Esophagus squamous epithelium (tissue), 5 donors: ENCODE measurements at regions not wholly inside any gene's neighbourhood (a gene's known extent, or its start where the extent isn't known, plus 50 kb on each side); places are given as distances from the start of the nearest gene placed in this dataset.

ENCODE experiments used
- DNase-seq: peaks from one replicate; lab custom pipeline; 2025; lab: John Stamatoyannopoulos, UW
- H3K27ac ChIP-seq, 4 donors: fragments of 200-600 bp; sonication (generic); one replicate each; pipeline ENCODE4 v1.5.1; 2016 to 2019; ENCODE audit warnings: mild to moderate bottlenecking in 1 of 4
- H3K27me3 ChIP-seq, 4 donors: fragments of 200-600 bp; sonication (generic); 1 replicate in 3 of 4; 2 replicates in 1 of 4; pipeline versions ENCODE4 v1.5.1 to v1.6.0; 2017 to 2021; ENCODE audit warnings: antibody characterized with exemption in 1 of 4
- H3K36me3 ChIP-seq, 3 donors: fragments of 200-600 bp; sonication (generic); one replicate each; pipeline ENCODE4 v1.5.1; 2016 to 2019
- H3K4me1 ChIP-seq, 3 donors: fragments of 200-600 bp; sonication (generic); one replicate each; pipeline ENCODE4 v1.5.1; 2017 to 2019
- H3K4me3 ChIP-seq, 4 donors: fragments of 200-600 bp; sonication (generic); 1 replicate in 3 of 4; 2 replicates in 1 of 4; pipeline ENCODE4 v1.5.1; 2016 to 2019; ENCODE audit warnings: mild to moderate bottlenecking in 2 of 4, moderate library complexity in 1 of 4
- H3K9me3 ChIP-seq, 3 donors: fragments of 200-600 bp; sonication (generic); one replicate each; pipeline ENCODE4 v1.5.1; 2016 to 2019
- POLR2A ChIP-seq, 4 donors: fragments of 450-650 bp; IDR thresholded peaks; one replicate each; pipeline ENCODE4 v1.6.1; 2017; ENCODE audit warnings: antibody characterized with exemption in 4 of 4, mild to moderate bottlenecking in 4 of 4, moderate library complexity in 3 of 4
- WGBS, 2 donors: methylation state at CpG; one replicate each; pipeline ENCODE4 v1.1.5; 2018; 5-methylcytosine and 5-hydroxymethylcytosine counted together
- intact Hi-C: fragments of 100-400 bp; cut with DNase I; formaldehyde crosslinking; loops from one replicate; pipeline ENCODE4 v1.15.0; 2022
- TF ChIP-seq, protein P1 (sequence below), 6 experiments: fragments of 450-650 bp in 4 of 6; fragments of 200-600 bp in 2 of 6; sonication (generic) in 2 of 6; IDR thresholded peaks; one replicate each; pipeline ENCODE4 v1.5.1; 2016 to 2019; ENCODE audit warnings: antibody characterized with exemption in 6 of 6, mild to moderate bottlenecking in 4 of 6, moderate library complexity in 4 of 6
- donor health status: DM: yes; HTN: yes; CAD: no.

DNA sequence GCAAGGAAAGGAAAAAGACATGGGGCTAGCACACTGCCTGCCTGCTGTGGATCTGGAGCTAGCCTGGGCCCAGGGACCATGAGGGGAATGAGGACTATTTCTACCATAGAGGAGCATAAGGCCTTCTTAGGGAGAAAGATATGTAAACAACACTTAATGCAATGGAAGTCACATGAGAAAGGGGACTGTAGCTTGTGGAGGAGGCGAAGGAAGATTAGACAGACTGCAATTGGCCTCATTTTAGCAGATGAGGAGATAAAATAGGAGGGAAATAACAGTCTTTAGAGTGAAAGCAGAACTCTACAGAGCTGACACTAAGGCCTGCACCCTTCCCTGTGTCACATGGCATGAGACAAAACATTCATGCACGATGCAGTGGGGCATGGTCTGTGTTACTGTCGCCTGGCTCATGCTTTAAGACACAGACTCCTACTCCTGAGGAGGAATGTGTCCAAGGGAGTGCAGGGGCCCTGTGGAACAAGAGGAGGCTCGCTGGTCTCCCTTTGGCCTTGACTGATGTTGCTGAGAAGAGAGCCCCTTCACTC, 829.3 kb upstream of the IGFBP3 start:
- TF ChIP-seq, protein P1, sequence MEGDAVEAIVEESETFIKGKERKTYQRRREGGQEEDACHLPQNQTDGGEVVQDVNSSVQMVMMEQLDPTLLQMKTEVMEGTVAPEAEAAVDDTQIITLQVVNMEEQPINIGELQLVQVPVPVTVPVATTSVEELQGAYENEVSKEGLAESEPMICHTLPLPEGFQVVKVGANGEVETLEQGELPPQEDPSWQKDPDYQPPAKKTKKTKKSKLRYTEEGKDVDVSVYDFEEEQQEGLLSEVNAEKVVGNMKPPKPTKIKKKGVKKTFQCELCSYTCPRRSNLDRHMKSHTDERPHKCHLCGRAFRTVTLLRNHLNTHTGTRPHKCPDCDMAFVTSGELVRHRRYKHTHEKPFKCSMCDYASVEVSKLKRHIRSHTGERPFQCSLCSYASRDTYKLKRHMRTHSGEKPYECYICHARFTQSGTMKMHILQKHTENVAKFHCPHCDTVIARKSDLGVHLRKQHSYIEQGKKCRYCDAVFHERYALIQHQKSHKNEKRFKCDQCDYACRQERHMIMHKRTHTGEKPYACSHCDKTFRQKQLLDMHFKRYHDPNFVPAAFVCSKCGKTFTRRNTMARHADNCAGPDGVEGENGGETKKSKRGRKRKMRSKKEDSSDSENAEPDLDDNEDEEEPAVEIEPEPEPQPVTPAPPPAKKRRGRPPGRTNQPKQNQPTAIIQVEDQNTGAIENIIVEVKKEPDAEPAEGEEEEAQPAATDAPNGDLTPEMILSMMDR (IDR thresholded peaks at IDR 0.05): no peak
- no peak for TF ChIP-seq POLR2A (IDR thresholded peaks at IDR 0.05)
- intact Hi-C loops: no loop called here

DNA sequence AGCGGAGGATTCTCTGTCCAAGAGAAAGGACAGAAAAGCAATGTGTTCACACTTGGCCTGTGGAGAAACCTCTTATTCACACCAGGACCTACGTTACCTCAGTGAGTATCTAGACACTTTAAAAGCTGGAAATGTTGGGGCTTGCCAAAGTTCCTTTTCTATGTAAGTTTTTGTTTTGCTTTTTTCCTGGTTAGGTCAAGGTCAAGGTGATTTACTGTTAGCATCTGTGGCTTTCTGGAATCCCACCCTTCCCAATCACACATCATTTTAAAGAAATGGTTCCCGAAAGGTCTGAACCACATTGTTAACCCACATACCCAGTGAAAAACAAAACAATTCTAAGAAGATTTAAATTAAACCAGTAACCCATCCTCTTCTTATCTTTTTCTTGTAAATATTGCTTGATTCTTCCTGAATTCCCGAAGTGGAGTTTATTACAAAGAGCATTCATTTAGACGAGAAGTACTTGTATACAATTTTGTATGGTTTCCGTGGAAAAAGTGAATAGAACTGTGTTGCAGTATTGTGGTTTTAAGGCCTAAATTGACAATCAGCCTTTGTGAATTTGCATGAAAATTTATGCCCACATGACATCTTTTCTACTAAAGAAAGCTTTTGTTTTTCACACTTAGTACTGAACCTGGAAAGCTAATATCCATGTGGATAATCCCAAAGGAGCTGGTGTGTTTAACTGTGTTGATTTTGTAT, 827.0 kb upstream of the IGFBP3 start:
- H3K36me3 ChIP-seq: no peaks in the 10 kb centered on the region
- H3K4me1 ChIP-seq: peaks cover 0 to 10% (median 0%) of the 10 kb centered on the region in 3 donors
- no peak for TF ChIP-seq POLR2A (IDR thresholded peaks at IDR 0.05)
- TF ChIP-seq, protein P1 (IDR thresholded peaks at IDR 0.05): no peak
- H3K27me3 ChIP-seq: no peaks in the 10 kb centered on the region
- no peak overlapping the region for H3K27ac ChIP-seq
- H3K4me3 ChIP-seq: no peak overlapping the region
- H3K9me3 ChIP-seq: no peaks in the 10 kb centered on the region
- no peak for DNase-seq
- intact Hi-C loops: no loop called here
- WGBS, 2 donors: 76 to 85% methylated on average over 6 of the region's 6 CpGs

More for the DNA sequence above, 829.3 kb upstream of the IGFBP3 start:
- 79 to 96% methylated on average over 3 to 4 of the region's 4 CpGs for WGBS, 2 donors
- H3K9me3 ChIP-seq: no peaks in the 10 kb centered on the region
- H3K36me3 ChIP-seq: no peaks in the 10 kb centered on the region
- no peak for DNase-seq
- no peaks in the 10 kb centered on the region for H3K27me3 ChIP-seq
- H3K4me1 ChIP-seq: peaks cover 0 to 26% (median 0%) of the 10 kb centered on the region in 3 donors
- no peak overlapping the region for H3K4me3 ChIP-seq
- no peak overlapping the region for H3K27ac ChIP-seq

DNA sequence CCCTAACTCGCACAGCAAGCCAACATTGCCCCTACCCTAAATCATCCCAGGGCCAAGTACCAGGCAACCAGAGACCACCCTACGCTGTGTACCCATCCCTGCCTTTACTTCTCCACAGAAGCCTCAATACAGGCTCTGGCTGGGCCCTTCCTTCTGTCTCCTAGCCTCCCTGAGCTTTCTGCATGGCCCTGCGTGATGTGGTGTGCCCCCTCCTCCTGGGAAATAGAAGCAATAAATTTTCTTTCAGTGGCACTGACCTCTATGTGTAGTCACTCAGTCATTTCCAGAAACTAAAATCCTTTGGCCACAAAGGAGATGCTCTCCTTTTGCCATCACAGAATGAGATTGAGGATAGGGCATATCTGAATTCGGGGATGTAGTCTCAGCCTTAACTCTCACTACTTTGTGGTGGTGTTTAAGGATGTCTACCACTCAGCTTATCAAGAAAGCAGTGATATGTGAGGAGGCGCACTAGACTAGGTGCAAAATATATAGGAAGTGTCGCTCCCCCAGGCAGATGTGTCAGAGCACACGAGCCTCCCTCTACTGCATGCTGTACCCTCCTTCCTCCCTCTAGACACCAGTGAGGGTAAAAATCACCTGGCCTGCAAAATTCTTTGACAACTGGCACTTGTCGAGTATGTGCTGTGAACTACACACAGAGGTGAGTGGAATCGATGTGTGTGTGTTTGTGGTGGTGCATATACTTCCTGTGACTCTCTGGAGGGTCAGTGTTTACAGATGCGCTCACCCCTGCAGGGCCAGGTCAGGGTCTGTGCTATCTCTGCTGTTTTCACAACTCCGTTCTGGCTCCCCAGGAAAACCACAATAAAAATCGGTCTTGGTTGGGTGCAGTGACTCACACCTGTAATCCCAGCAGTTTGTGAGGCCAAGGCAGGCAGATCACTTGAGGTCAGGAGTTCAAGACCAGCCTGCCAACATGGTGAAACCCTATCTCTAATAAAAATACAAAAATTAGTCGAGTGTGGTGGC, 825.9 kb upstream of the IGFBP3 start:
- Histone ChIP-seq H3K9me3 (no peaks in the 10 kb centered on the region), H3K4me3 (no peak overlapping the region), H3K27me3 (no peaks in the 10 kb centered on the region), H3K27ac (no peak overlapping the region), H3K36me3 (no peaks in the 10 kb centered on the region), H3K4me1 (peaks cover 0 to under 1% (median 0%) of the 10 kb centered on the region in 3 donors)
- TF ChIP-seq, protein P1 (IDR thresholded peaks at IDR 0.05): no peak
- TF ChIP-seq POLR2A (IDR thresholded peaks at IDR 0.05): no peak
- intact Hi-C loops: no loop called here
- DNase-seq: no peak
- 82 to 87% methylated on average over 5 to 11 of the region's 13 CpGs for WGBS, 2 donors

DNA sequence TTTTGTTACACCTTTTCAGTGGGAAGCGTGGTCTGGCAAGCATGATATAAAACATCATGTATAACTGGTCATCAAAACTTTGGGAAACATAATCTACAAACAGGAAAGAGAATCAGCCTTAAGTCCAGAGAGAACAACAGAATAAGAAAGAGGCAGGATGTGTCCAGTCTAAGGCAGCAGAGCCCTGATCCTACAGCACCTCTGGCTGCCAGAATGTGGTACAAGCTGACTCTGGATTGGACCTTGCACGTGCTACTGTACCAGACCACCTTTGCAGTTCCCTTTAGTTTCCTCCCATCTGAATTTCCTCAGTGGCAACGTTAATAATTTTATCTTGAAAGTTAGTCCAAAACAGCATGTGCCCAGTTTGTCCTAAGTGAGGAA, 824.6 kb upstream of the IGFBP3 start:
- intact Hi-C loops: no loop called here
- H3K27ac ChIP-seq: no peak overlapping the region
- 83 to 91% methylated on average over 3 of the region's 3 CpGs for WGBS, 2 donors
- H3K9me3 ChIP-seq: no peaks in the 10 kb centered on the region
- no peak for TF ChIP-seq POLR2A (IDR thresholded peaks at IDR 0.05)
- TF ChIP-seq, protein P1 (IDR thresholded peaks at IDR 0.05): no peak
- no peaks in the 10 kb centered on the region for H3K4me1 ChIP-seq
- no peak for DNase-seq
- H3K27me3 ChIP-seq: no peaks in the 10 kb centered on the region
- no peak overlapping the region for H3K4me3 ChIP-seq
- H3K36me3 ChIP-seq: no peaks in the 10 kb centered on the region
